Thoracic aorta (tissue), 2 donors: ENCODE measurements at regions not wholly inside any gene's neighbourhood (a gene's known extent, or its start where the extent isn't known, plus 50 kb on each side); places are given as distances from the start of the nearest gene placed in this dataset.

Source experiments
- ATAC-seq: fragments of 150-250 bp; one replicate; pipeline ENCODE4 v1.8.0; 2017; ENCODE audit warnings: low read depth; ENCODE audit not compliant: insufficient number of reproducible peaks, low FRiP score
- DNase-seq: peaks from one replicate; pipeline ENCODE4 v3.0.0-alpha.2; 2020; ENCODE audit warnings: low spot score
- H3K27ac ChIP-seq, 2 donors: fragments of 200-600 bp; sonication (generic); 1 replicate in 1 of 2; 2 replicates in 1 of 2; pipeline ENCODE4 v1.5.1; 2016; ENCODE audit warnings: mild to moderate bottlenecking in 2 of 2, moderate library complexity in 2 of 2
- H3K27me3 ChIP-seq: fragments of 200-600 bp; sonication (generic); replicated peaks from 2 replicates; pipeline ENCODE4 v1.6.0; 2016; ENCODE audit warnings: mild to moderate bottlenecking; ENCODE audit not compliant: insufficient read depth
- H3K36me3 ChIP-seq: fragments of 200-600 bp; sonication (generic); one replicate; pipeline ENCODE4 v1.5.1; 2016
- H3K4me1 ChIP-seq, 2 donors: fragments of 200-600 bp; sonication (generic); 1 replicate in 1 of 2; 2 replicates in 1 of 2; pipeline versions ENCODE4 v1.5.1 to v1.6.0; 2016; ENCODE audit warnings: low read depth in 2 of 2, mild to moderate bottlenecking in 1 of 2; ENCODE audit not compliant: control insufficient read depth in 1 of 2
- H3K4me3 ChIP-seq: fragments of 200-600 bp; sonication (generic); 2 replicates; pipeline ENCODE4 v1.5.1; 2016; ENCODE audit warnings: mild to moderate bottlenecking
- H3K9me3 ChIP-seq: fragments of 200-600 bp; sonication (generic); 2 replicates; pipeline ENCODE4 v1.5.1; 2016
- CTCF ChIP-seq: fragments of 200-600 bp; sonication (generic); IDR thresholded peaks from one replicate; pipeline ENCODE4 v1.5.1; 2019; ENCODE audit warnings: antibody characterized with exemption

GRCh38 chr21:15520811-15521643 lies 208.8 kb upstream of the USP25 start:
- no peak for TF ChIP-seq CTCF
- Histone ChIP-seq H3K9me3 (no peaks in the 10 kb centered on the region), H3K27ac (no peak overlapping the region), H3K27me3 (no peaks in the 10 kb centered on the region), H3K36me3 (no peaks in the 10 kb centered on the region), H3K4me3 (no peak overlapping the region), H3K4me1 (no peaks in the 10 kb centered on the region)
- DNase-seq: no peak
- no peak for ATAC-seq

GRCh38 chr21:15521644-15522001 lies 208.2 kb upstream of the USP25 start:
- ATAC-seq: no peak
- no peak overlapping the region for H3K4me3 ChIP-seq
- no peaks in the 10 kb centered on the region for H3K9me3 ChIP-seq
- H3K27me3 ChIP-seq: no peaks in the 10 kb centered on the region
- H3K36me3 ChIP-seq: no peaks in the 10 kb centered on the region
- TF ChIP-seq CTCF: no peak
- H3K4me1 ChIP-seq: no peaks in the 10 kb centered on the region
- no peak overlapping the region for H3K27ac ChIP-seq
- no peak for DNase-seq

- Histone ChIP-seq H3K36me3 (no peaks in the 10 kb centered on the region), H3K27me3 (no peaks in the 10 kb centered on the region), H3K4me3 (no peak overlapping the region), H3K4me1 (no peaks in the 10 kb centered on the region), H3K27ac (no peak overlapping the region), H3K9me3 (no peaks in the 10 kb centered on the region)
- no peak for ATAC-seq
- TF ChIP-seq CTCF: no peak
- DNase-seq: no peak
Observed at GRCh38 chr21:15522148-15522547, 207.6 kb upstream of the USP25 start.

- no peak for TF ChIP-seq CTCF
- DNase-seq: no peak
- no peaks in the 10 kb centered on the region for H3K27me3 ChIP-seq
- no peaks in the 10 kb centered on the region for H3K4me1 ChIP-seq
- H3K27ac ChIP-seq: no peak overlapping the region
- no peaks in the 10 kb centered on the region for H3K9me3 ChIP-seq
- H3K36me3 ChIP-seq: no peaks in the 10 kb centered on the region
- ATAC-seq: no peak
- H3K4me3 ChIP-seq: no peak overlapping the region
Observed at GRCh38 chr21:15524855-15525254, 204.9 kb upstream of the USP25 start.

GRCh38 chr21:15526798-15527197 lies 203.0 kb upstream of the USP25 start:
- no peak overlapping the region for H3K27ac ChIP-seq
- no peaks in the 10 kb centered on the region for H3K4me1 ChIP-seq
- ATAC-seq (no peak), DNase-seq (no peak)
- no peak for TF ChIP-seq CTCF
- H3K4me3 ChIP-seq: no peak overlapping the region
- H3K27me3 ChIP-seq: no peaks in the 10 kb centered on the region
- no peaks in the 10 kb centered on the region for H3K9me3 ChIP-seq
- no peaks in the 10 kb centered on the region for H3K36me3 ChIP-seq
